ENCODE measurements at regions not wholly inside any gene's neighbourhood (a gene's known extent, or its start where the extent isn't known, plus 50 kb on each side); places are given as distances from the start of the nearest gene placed in this dataset.

- TF ChIP-seq POLR2A (IDR thresholded peaks at IDR 0.05) (no peak), CTCF (IDR thresholded peaks at IDR 0.05) (no peak)
Observed at GRCh38 chr10:37639200-37639599, 218.2 kb downstream of the ZNF248 start.
